Breast epithelium (tissue), 4 donors: ENCODE measurements at regions not wholly inside any gene's neighbourhood (a gene's known extent, or its start where the extent isn't known, plus 50 kb on each side); places are given as distances from the start of the nearest gene placed in this dataset.

ENCODE experiments used
- DNase-seq, 2 donors: peaks; one replicate each; pipeline ENCODE4 v3.0.0-alpha.2; 2019; ENCODE audit warnings: low spot score in 2 of 2
- H3K27ac ChIP-seq, 2 donors: fragments of 200-600 bp; sonication (generic) in 1 of 2; one replicate each; pipeline ENCODE4 v1.5.1; 2016 to 2019; ENCODE audit warnings: mild to moderate bottlenecking in 1 of 2
- H3K27me3 ChIP-seq, 2 donors: fragments of 200-600 bp; sonication (generic) in 1 of 2; one replicate each; pipeline versions ENCODE4 v1.5.1 to v1.6.0; 2017 to 2019; ENCODE audit warnings: control low read depth in 1 of 2, mild to moderate bottlenecking in 1 of 2
- H3K36me3 ChIP-seq: fragments of 200-600 bp; one replicate; pipeline ENCODE4 v1.5.1; 2019
- H3K4me1 ChIP-seq, 2 donors: fragments of 200-600 bp; sonication (generic); one replicate each; pipeline ENCODE4 v1.5.1; 2016 to 2019; ENCODE audit warnings: control low read depth in 1 of 2
- H3K4me3 ChIP-seq, 3 donors: fragments of 200-600 bp; sonication (generic); 1 replicate in 2 of 3; 2 replicates in 1 of 3; pipeline ENCODE4 v1.5.1; 2016 to 2019; ENCODE audit warnings: mild to moderate bottlenecking in 3 of 3, moderate library complexity in 2 of 3
- H3K9me3 ChIP-seq, 2 donors: fragments of 200-600 bp; sonication (generic) in 1 of 2; one replicate each; pipeline ENCODE4 v1.5.1; 2016 to 2019; ENCODE audit warnings: control low read depth in 1 of 2
- POLR2A ChIP-seq: fragments of 450-650 bp; IDR thresholded peaks from one replicate; pipeline ENCODE4 v1.6.1; 2016; ENCODE audit warnings: antibody characterized with exemption, mild to moderate bottlenecking, moderate library complexity
- POLR2AphosphoS5 ChIP-seq, 3 donors: sonication (generic); formaldehyde crosslinking; IDR thresholded peaks; one replicate each; pipeline ENCODE4 v1.6.1; 2017; ENCODE audit warnings: antibody characterized with exemption in 3 of 3
- intact Hi-C: fragments of 100-400 bp; cut with DNase I; formaldehyde crosslinking; loops from one replicate; pipeline ENCODE4 v1.15.1; 2023; ENCODE audit warnings: low total_unique reads
- TF ChIP-seq, protein P1 (sequence below), 3 donors: fragments of 450-650 bp; IDR thresholded peaks; one replicate each; pipeline ENCODE4 v1.5.1; 2016 to 2017; ENCODE audit warnings: antibody characterized with exemption in 3 of 3, mild to moderate bottlenecking in 3 of 3, moderate library complexity in 3 of 3

DNA sequence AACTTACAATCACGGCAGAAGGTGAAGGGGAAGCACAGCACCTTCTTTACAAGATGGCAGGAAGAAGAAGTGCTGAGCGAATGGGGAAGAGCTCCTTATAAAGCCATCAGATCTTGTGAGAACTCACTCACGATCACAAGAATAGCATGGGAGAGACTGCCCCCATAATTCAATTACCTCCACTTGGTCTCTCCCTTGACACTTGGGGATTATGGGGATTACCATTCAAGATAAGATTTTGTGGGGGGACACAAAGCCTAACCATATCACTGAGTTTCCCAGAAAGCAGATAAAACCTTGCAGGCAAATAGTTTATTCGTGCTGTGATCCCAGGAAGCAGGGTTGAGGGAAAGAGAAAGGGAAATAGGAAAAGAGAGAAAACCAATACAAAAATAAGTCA lies 69.0 kb upstream of the GYPA start:
- TF ChIP-seq, protein P1, sequence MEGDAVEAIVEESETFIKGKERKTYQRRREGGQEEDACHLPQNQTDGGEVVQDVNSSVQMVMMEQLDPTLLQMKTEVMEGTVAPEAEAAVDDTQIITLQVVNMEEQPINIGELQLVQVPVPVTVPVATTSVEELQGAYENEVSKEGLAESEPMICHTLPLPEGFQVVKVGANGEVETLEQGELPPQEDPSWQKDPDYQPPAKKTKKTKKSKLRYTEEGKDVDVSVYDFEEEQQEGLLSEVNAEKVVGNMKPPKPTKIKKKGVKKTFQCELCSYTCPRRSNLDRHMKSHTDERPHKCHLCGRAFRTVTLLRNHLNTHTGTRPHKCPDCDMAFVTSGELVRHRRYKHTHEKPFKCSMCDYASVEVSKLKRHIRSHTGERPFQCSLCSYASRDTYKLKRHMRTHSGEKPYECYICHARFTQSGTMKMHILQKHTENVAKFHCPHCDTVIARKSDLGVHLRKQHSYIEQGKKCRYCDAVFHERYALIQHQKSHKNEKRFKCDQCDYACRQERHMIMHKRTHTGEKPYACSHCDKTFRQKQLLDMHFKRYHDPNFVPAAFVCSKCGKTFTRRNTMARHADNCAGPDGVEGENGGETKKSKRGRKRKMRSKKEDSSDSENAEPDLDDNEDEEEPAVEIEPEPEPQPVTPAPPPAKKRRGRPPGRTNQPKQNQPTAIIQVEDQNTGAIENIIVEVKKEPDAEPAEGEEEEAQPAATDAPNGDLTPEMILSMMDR (IDR thresholded peaks at IDR 0.05): no peak
- TF ChIP-seq POLR2AphosphoS5 (IDR thresholded peaks at IDR 0.05): no peak
- TF ChIP-seq POLR2A: no peak
- no peaks in the 10 kb centered on the region for H3K9me3 ChIP-seq
- DNase-seq: no peak
- no peaks in the 10 kb centered on the region for H3K27me3 ChIP-seq
- H3K36me3 ChIP-seq: no peaks in the 10 kb centered on the region
- intact Hi-C loops: no loop called here
- H3K4me1 ChIP-seq: no peaks in the 10 kb centered on the region
- no peak overlapping the region for H3K4me3 ChIP-seq
- no peak overlapping the region for H3K27ac ChIP-seq

DNA sequence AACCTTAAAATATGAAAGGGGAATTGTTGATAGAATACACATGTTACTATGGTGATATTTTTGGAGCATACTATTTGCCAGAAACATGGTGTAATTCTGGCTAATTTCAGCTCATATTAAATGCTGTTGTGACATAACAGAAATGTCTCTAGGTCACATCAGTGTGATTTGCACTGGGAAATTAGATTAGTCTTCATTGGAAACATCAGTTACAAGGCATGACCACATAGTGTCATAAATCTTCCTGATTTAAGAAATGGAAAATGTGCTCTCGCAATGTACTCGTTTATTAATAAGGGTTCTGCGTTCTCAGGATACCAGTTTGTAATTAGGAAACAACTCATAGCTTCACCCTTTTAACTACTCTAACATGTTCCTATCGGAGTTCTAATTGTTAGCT lies 72.9 kb upstream of the GYPA start:
- H3K36me3 ChIP-seq: no peaks in the 10 kb centered on the region
- H3K27me3 ChIP-seq: no peaks in the 10 kb centered on the region
- H3K27ac ChIP-seq: no peak overlapping the region
- intact Hi-C loops: no loop called here
- H3K4me3 ChIP-seq: no peak overlapping the region
- H3K4me1 ChIP-seq: no peaks in the 10 kb centered on the region
- no peaks in the 10 kb centered on the region for H3K9me3 ChIP-seq
- TF ChIP-seq, protein P1 (IDR thresholded peaks at IDR 0.05): no peak
- TF ChIP-seq POLR2AphosphoS5 (IDR thresholded peaks at IDR 0.05): no peak
- TF ChIP-seq POLR2A: no peak
- DNase-seq: no peak

DNA sequence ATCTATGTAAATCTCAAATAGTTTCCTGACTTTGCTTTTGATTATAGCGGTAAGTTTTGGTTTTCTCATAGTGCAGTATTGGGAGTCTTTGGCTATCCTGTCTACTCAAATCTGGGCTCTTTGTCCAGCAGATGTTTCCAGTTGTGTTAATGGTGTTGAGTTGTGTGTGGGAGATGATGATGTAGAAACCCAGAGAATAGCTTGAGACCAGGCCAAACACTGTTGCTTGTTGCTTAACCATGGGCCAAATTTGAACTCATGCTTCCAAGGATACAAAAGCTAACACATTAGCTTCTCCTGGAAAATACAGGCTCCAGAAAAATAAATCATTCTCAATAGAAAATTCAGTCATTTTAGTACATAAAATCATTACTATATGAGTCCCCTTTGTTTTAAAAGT lies 82.6 kb upstream of the GYPA start:
- Histone ChIP-seq H3K9me3 (no peaks in the 10 kb centered on the region), H3K36me3 (no peaks in the 10 kb centered on the region), H3K27ac (no peak overlapping the region), H3K4me1 (no peaks in the 10 kb centered on the region), H3K27me3 (no peaks in the 10 kb centered on the region), H3K4me3 (no peak overlapping the region)
- no peak for TF ChIP-seq POLR2AphosphoS5 (IDR thresholded peaks at IDR 0.05)
- TF ChIP-seq, protein P1 (IDR thresholded peaks at IDR 0.05): no peak
- TF ChIP-seq POLR2A: no peak
- DNase-seq: no peak
- intact Hi-C loops: no loop called here

DNA sequence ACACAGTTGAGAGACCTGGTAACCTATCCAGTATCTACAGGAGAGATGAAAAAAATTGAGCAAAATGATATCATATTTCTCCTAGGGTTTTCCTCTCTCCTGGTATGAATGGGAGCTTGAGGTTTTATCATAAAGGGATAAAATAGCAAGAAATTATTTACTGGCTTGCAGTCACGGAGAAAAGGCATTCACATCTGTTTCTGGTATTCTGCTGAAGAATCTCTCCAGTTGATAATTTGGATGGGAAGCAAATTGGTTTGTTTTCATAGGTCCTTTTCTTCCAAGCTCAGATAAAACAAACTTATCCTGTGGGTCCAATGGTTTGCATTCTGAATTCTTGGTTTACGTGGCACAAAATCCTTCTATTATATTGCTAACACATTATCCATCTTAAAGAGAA lies 83.1 kb upstream of the GYPA start:
- Histone ChIP-seq H3K9me3 (no peaks in the 10 kb centered on the region), H3K27me3 (no peaks in the 10 kb centered on the region), H3K27ac (no peak overlapping the region), H3K36me3 (no peaks in the 10 kb centered on the region), H3K4me3 (no peak overlapping the region), H3K4me1 (no peaks in the 10 kb centered on the region)
- TF ChIP-seq POLR2AphosphoS5 (IDR thresholded peaks at IDR 0.05) (no peak), POLR2A (no peak)
- TF ChIP-seq, protein P1 (IDR thresholded peaks at IDR 0.05): no peak
- intact Hi-C loops: no loop called here
- DNase-seq: no peak

DNA sequence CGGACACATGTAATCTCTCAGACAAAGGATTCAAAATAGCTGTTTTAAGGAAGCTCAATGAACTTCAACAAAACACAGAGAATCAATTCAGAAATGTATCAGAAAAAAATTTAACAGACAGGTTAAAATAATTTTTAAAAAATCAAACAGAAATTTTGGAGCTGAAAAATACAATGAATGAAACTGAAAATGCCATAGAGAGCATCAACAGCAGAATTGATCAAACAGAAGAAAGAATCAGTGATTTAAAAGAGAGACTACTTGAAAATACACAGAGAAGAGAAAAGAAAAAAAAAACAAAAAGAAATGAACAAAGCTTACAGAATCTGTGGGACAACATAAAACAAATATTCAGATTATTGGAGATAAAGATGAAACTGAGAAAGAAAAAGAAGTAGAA lies 118.8 kb upstream of the GYPA start:
- H3K27me3 ChIP-seq: no peaks in the 10 kb centered on the region
- TF ChIP-seq POLR2AphosphoS5 (IDR thresholded peaks at IDR 0.05): no peak
- TF ChIP-seq, protein P1 (IDR thresholded peaks at IDR 0.05): no peak
- no peak for TF ChIP-seq POLR2A
- H3K4me3 ChIP-seq: no peak overlapping the region
- H3K9me3 ChIP-seq: peaks cover 0 to 12% of the 10 kb centered on the region in 2 donors
- H3K27ac ChIP-seq: no peak overlapping the region
- no peaks in the 10 kb centered on the region for H3K36me3 ChIP-seq
- no peaks in the 10 kb centered on the region for H3K4me1 ChIP-seq
- DNase-seq: no peak
- intact Hi-C loops: no loop called here
